Activated CD8-positive, alpha-beta memory T cell treated with anti-CD3 and anti-CD28 coated beads, Interleukin-2, amount 10 ng/mL, durations not matched to agents 7 days and 5 days (primary cell): ENCODE measurements at regions not wholly inside any gene's neighbourhood (a gene's known extent, or its start where the extent isn't known, plus 50 kb on each side); places are given as distances from the start of the nearest gene placed in this dataset.

Source experiments
- ATAC-seq: fragments of 150-1000 bp; cut with Tn5 transposase; one replicate; pipeline ENCODE4 v1.10.0; 2021; ENCODE audit warnings: moderate library complexity
- CTCF ChIA-PET: fragments of 350-600 bp; sonication (Branson Sonifier 250); formaldehyde crosslinking; loops from one replicate; lab custom pipeline; 2021; ENCODE audit warnings: antibody characterized with exemption; lab: Charles Lee
- DNase-seq: peaks from one replicate; pipeline ENCODE4 v3.0.0-alpha.2; 2020
- H3K27ac Mint-ChIP-seq: one replicate; pipeline ENCODE4 v1.8.0; 2021; ENCODE audit warnings: mild to moderate bottlenecking, mixed read lengths
- H3K27me3 Mint-ChIP-seq: one replicate; pipeline ENCODE4 v1.8.0; 2021; ENCODE audit warnings: mixed read lengths
- H3K36me3 Mint-ChIP-seq: one replicate; pipeline ENCODE4 v1.8.0; 2021; ENCODE audit warnings: mild to moderate bottlenecking, mixed read lengths
- H3K4me1 Mint-ChIP-seq: one replicate; pipeline ENCODE4 v1.8.0; 2021; ENCODE audit warnings: mixed read lengths
- H3K4me3 Mint-ChIP-seq: one replicate; pipeline ENCODE4 v1.8.0; 2021; ENCODE audit warnings: mild to moderate bottlenecking, moderate library complexity, mixed read lengths
- H3K9me3 Mint-ChIP-seq: one replicate; pipeline ENCODE4 v1.8.0; 2022; ENCODE audit warnings: low read depth, mixed read lengths

GRCh38 chr6:111983193-111983592 lies 70.7 kb upstream of the CCN6 start:
- DNase-seq (no peak), ATAC-seq (no peak)
- H3K9me3 Mint-ChIP-seq, result no peaks in the 10 kb centered on the region
- H3K4me1 Mint-ChIP-seq, result peaks cover 14% of the 10 kb centered on the region
- H3K27ac Mint-ChIP-seq, result no peak overlapping the region
- CTCF ChIA-PET, result interaction anchor here (1.4 kb wide), 1 partner anchor 10 kb away, joined by 3 read pairs; no protein-coding TSS in a partner anchor
- no peaks in the 10 kb centered on the region for H3K27me3 Mint-ChIP-seq
- no peak overlapping the region for H3K4me3 Mint-ChIP-seq
- H3K36me3 Mint-ChIP-seq, result peaks cover 2% of the 10 kb centered on the region

- DNase-seq (no peak), ATAC-seq (no peak)
- peaks cover 3% of the 10 kb centered on the region for H3K9me3 Mint-ChIP-seq
- H3K4me3 Mint-ChIP-seq, result no peak overlapping the region
- peaks cover 5% of the 10 kb centered on the region for H3K36me3 Mint-ChIP-seq
- CTCF ChIA-PET, result interaction anchor here (1.7 to 1.8 kb wide), 2 partner anchors 7 to 111 kb away, joined by 3 to 5 read pairs; partner anchors contain the start of gene FYN
- no peaks in the 10 kb centered on the region for H3K27me3 Mint-ChIP-seq
- H3K27ac Mint-ChIP-seq, result no peak overlapping the region
- H3K4me1 Mint-ChIP-seq, result peaks cover 21% of the 10 kb centered on the region
These were observed 69.8 kb upstream of the CCN6 start for GRCh38 chr6:111984081-111984480.

- H3K4me3 Mint-ChIP-seq, result no peak overlapping the region
- ATAC-seq (no peak), DNase-seq (no peak)
- peaks cover 3% of the 10 kb centered on the region for H3K9me3 Mint-ChIP-seq
- H3K27me3 Mint-ChIP-seq, result no peaks in the 10 kb centered on the region
- H3K27ac Mint-ChIP-seq, result no peak overlapping the region
- peaks cover 5% of the 10 kb centered on the region for H3K36me3 Mint-ChIP-seq
- CTCF ChIA-PET, result interaction anchor here (0.8 to 1.8 kb wide), 3 partner anchors 8 to 111 kb away, joined by 3 to 5 read pairs (median 3); partner anchors contain the start of gene FYN
- peaks cover 27% of the 10 kb centered on the region for H3K4me1 Mint-ChIP-seq
These were observed 69.2 kb upstream of the CCN6 start for GRCh38 chr6:111984516-111985201.

- Mint-ChIP-seq H3K4me3 (no peak overlapping the region), H3K9me3 (peaks cover 3% of the 10 kb centered on the region), H3K36me3 (peaks cover 5% of the 10 kb centered on the region), H3K4me1 (peaks cover 33% of the 10 kb centered on the region), H3K27ac (no peak overlapping the region), H3K27me3 (no peaks in the 10 kb centered on the region)
- CTCF ChIA-PET, result interaction anchor here (0.8 to 1.8 kb wide), 3 partner anchors 8 to 112 kb away, joined by 3 to 5 read pairs (median 3); partner anchors contain the start of gene FYN
- no peak for ATAC-seq
- no peak for DNase-seq
These were observed 68.6 kb upstream of the CCN6 start for GRCh38 chr6:111985202-111985731.

GRCh38 chr6:111986651-111987050 lies 67.3 kb upstream of the CCN6 start:
- CTCF ChIA-PET, result interaction anchor here (1.2 kb wide), 1 partner anchor 210 kb away, joined by 3 read pairs; no protein-coding TSS in a partner anchor
- Mint-ChIP-seq H3K27ac (no peak overlapping the region), H3K36me3 (peaks cover 5% of the 10 kb centered on the region), H3K4me3 (no peak overlapping the region), H3K4me1 (peaks cover 46% of the 10 kb centered on the region), H3K9me3 (peaks cover 3% of the 10 kb centered on the region), H3K27me3 (no peaks in the 10 kb centered on the region)
- ATAC-seq (no peak), DNase-seq (no peak)

GRCh38 chr6:111987295-111987694 lies 66.6 kb upstream of the CCN6 start:
- Mint-ChIP-seq H3K4me1 (peaks cover 49% of the 10 kb centered on the region), H3K9me3 (peaks cover 3% of the 10 kb centered on the region), H3K36me3 (peaks cover 5% of the 10 kb centered on the region), H3K27ac (no peak overlapping the region), H3K4me3 (no peak overlapping the region), H3K27me3 (no peaks in the 10 kb centered on the region)
- DNase-seq (no peak), ATAC-seq (no peak)
- CTCF ChIA-PET, result interaction anchor here (1.2 kb wide), 1 partner anchor 210 kb away, joined by 3 read pairs; no protein-coding TSS in a partner anchor

GRCh38 chr6:111988926-111989325 lies 65.0 kb upstream of the CCN6 start:
- Mint-ChIP-seq H3K36me3 (peaks cover 5% of the 10 kb centered on the region), H3K27me3 (no peaks in the 10 kb centered on the region), H3K4me3 (no peak overlapping the region), H3K9me3 (peaks cover 3% of the 10 kb centered on the region), H3K27ac (peak overlapping the region; percentile 62), H3K4me1 (peaks cover 62% of the 10 kb centered on the region)
- CTCF ChIA-PET, result no interaction called here
- no peak for DNase-seq
- ATAC-seq, result no peak

- DNase-seq (no peak), ATAC-seq (peak; percentile 59)
- no peaks in the 10 kb centered on the region for H3K27me3 Mint-ChIP-seq
- CTCF ChIA-PET, result interaction anchor here (0.9 to 1.5 kb wide), 5 partner anchors 210 to 279 kb away, joined by 3 to 11 read pairs (median 3); no protein-coding TSS in a partner anchor
- peaks cover 3% of the 10 kb centered on the region for H3K9me3 Mint-ChIP-seq
- H3K4me3 Mint-ChIP-seq, result no peak overlapping the region
- peak overlapping the region; percentile 62 for H3K27ac Mint-ChIP-seq
- H3K36me3 Mint-ChIP-seq, result peaks cover 5% of the 10 kb centered on the region
- peaks cover 68% of the 10 kb centered on the region for H3K4me1 Mint-ChIP-seq
These were observed 64.2 kb upstream of the CCN6 start for GRCh38 chr6:111989743-111990142.

- H3K27me3 Mint-ChIP-seq, result no peaks in the 10 kb centered on the region
- peaks cover 3% of the 10 kb centered on the region for H3K9me3 Mint-ChIP-seq
- H3K4me3 Mint-ChIP-seq, result no peak overlapping the region
- DNase-seq (no peak), ATAC-seq (no peak)
- H3K4me1 Mint-ChIP-seq, result peaks cover 67% of the 10 kb centered on the region
- CTCF ChIA-PET, result interaction anchor here (0.9 to 1.5 kb wide), 5 partner anchors 211 to 280 kb away, joined by 3 to 11 read pairs (median 3); no protein-coding TSS in a partner anchor
- peak overlapping the region; percentile 62 for H3K27ac Mint-ChIP-seq
- peaks cover 5% of the 10 kb centered on the region for H3K36me3 Mint-ChIP-seq
These were observed 63.7 kb upstream of the CCN6 start for GRCh38 chr6:111990214-111990613.

- H3K36me3 Mint-ChIP-seq, result peaks cover 3% of the 10 kb centered on the region
- CTCF ChIA-PET, result interaction anchor here (0.6 to 3.3 kb wide), 11 partner anchors 35 to 283 kb away, joined by 3 to 23 read pairs (median 4); no protein-coding TSS in a partner anchor
- H3K4me1 Mint-ChIP-seq, result peaks cover 77% of the 10 kb centered on the region
- no peak overlapping the region for H3K4me3 Mint-ChIP-seq
- peaks cover 3% of the 10 kb centered on the region for H3K9me3 Mint-ChIP-seq
- no peaks in the 10 kb centered on the region for H3K27me3 Mint-ChIP-seq
- peak; percentile 72 for DNase-seq
- peak overlapping the region; percentile 78 for H3K27ac Mint-ChIP-seq
- ATAC-seq, result peak; percentile 77
These were observed 61.1 kb upstream of the CCN6 start for GRCh38 chr6:111992851-111993250.

GRCh38 chr6:111993342-111993741 lies 60.6 kb upstream of the CCN6 start:
- Mint-ChIP-seq H3K4me3 (no peak overlapping the region), H3K27ac (peak overlapping the region; percentile 78), H3K36me3 (peaks cover 3% of the 10 kb centered on the region), H3K4me1 (peaks cover 75% of the 10 kb centered on the region), H3K9me3 (peaks cover 3% of the 10 kb centered on the region), H3K27me3 (no peaks in the 10 kb centered on the region)
- CTCF ChIA-PET, result interaction anchor here (1.0 to 3.3 kb wide), 10 partner anchors 35 to 283 kb away, joined by 3 to 23 read pairs (median 4); partner anchors contain the start of gene FYN
- DNase-seq (no peak), ATAC-seq (no peak)

GRCh38 chr6:111994791-111995190 lies 59.1 kb upstream of the CCN6 start:
- no peak for DNase-seq
- ATAC-seq, result no peak
- no peak overlapping the region for H3K27ac Mint-ChIP-seq
- no peaks in the 10 kb centered on the region for H3K36me3 Mint-ChIP-seq
- H3K9me3 Mint-ChIP-seq, result no peaks in the 10 kb centered on the region
- CTCF ChIA-PET, result interaction anchor here (1.0 to 3.3 kb wide), 3 partner anchors 49 to 285 kb away, joined by 4 to 10 read pairs (median 4); partner anchors contain the start of gene FYN
- H3K4me3 Mint-ChIP-seq, result no peak overlapping the region
- H3K4me1 Mint-ChIP-seq, result peaks cover 61% of the 10 kb centered on the region
- H3K27me3 Mint-ChIP-seq, result no peaks in the 10 kb centered on the region

- H3K27ac Mint-ChIP-seq, result no peak overlapping the region
- H3K4me3 Mint-ChIP-seq, result no peak overlapping the region
- peaks cover 55% of the 10 kb centered on the region for H3K4me1 Mint-ChIP-seq
- DNase-seq, result no peak
- no peaks in the 10 kb centered on the region for H3K9me3 Mint-ChIP-seq
- ATAC-seq, result no peak
- CTCF ChIA-PET, result interaction anchor here (1.0 to 1.9 kb wide), 3 partner anchors 122 to 285 kb away, joined by 4 to 10 read pairs (median 4); partner anchors contain the start of gene FYN
- no peaks in the 10 kb centered on the region for H3K36me3 Mint-ChIP-seq
- no peaks in the 10 kb centered on the region for H3K27me3 Mint-ChIP-seq
These were observed 58.5 kb upstream of the CCN6 start for GRCh38 chr6:111995404-111995803.
